IMR-90 (cell line): ENCODE measurements at regions not wholly inside any gene's neighbourhood (a gene's known extent, or its start where the extent isn't known, plus 50 kb on each side); places are given as distances from the start of the nearest gene placed in this dataset.

Experiments
- ATAC-seq: fragments of 200-7000 bp; cut with Tn5 transposase; 2 replicates; pipeline ENCODE4 v1.9.1; 2020; ENCODE audit warnings: low read depth, mild to moderate bottlenecking, moderate library complexity
- BruUV-seq: library from RNA; stranded (reverse); fragments of 400-500 nt; replicated peaks from 2 replicates; lab custom pipeline; 2021; lab: Mats Ljungman, UMichigan
- CTCF ChIA-PET: fragments of 300-600 bp; formaldehyde crosslinking; extraction: SDS; loops from one replicate; lab custom pipeline; 2021; ENCODE audit warnings: antibody characterized with exemption; lab: Yijun Ruan, JAX
- POLR2A ChIA-PET: fragments of 300-600 bp; sonication (Branson Sonifier 250); formaldehyde crosslinking; loops from one replicate; lab custom pipeline; 2022; ENCODE audit warnings: antibody characterized with exemption; ENCODE audit not compliant: unreplicated experiment; lab: Charles Lee
- DNase-seq: peaks from one replicate; pipeline ENCODE4 v3.0.0; 2013
- H2AFZ ChIP-seq: replicated peaks from 2 replicates; pipeline ENCODE3; 2013; ENCODE audit warnings: low read length, mild to moderate bottlenecking; ENCODE audit not compliant: poor library complexity
- H2AK5ac ChIP-seq: 2 replicates; pipeline ENCODE4 v1.6.1; 2013; ENCODE audit warnings: low read depth, low read length, inconsistent platforms
- H2AK9ac ChIP-seq: replicated peaks from 2 replicates; pipeline ENCODE3; 2013; ENCODE audit warnings: mild to moderate bottlenecking, low read depth, low read length, moderate library complexity; ENCODE audit not compliant: poor library complexity
- H2BK120ac ChIP-seq: 2 replicates; pipeline ENCODE4 v1.6.1; 2013; ENCODE audit warnings: low read depth, low read length, inconsistent platforms
- H2BK15ac ChIP-seq: 3 replicates; pipeline ENCODE4 v1.6.1; 2013; ENCODE audit warnings: low read depth, low read length, inconsistent platforms
- H2BK20ac ChIP-seq: 2 replicates; pipeline ENCODE4 v1.6.1; 2013; ENCODE audit warnings: low read depth, mild to moderate bottlenecking, inconsistent platforms, low read length, moderate library complexity
- H2BK5ac ChIP-seq: 2 replicates; pipeline ENCODE4 v1.6.1; 2013; ENCODE audit warnings: mild to moderate bottlenecking, low read depth, low read length, inconsistent platforms; ENCODE audit not compliant: poor library complexity, severe bottlenecking
- H3K14ac ChIP-seq: replicated peaks from 2 replicates; pipeline ENCODE4 v1.6.1; 2013; ENCODE audit warnings: low read depth, low read length, inconsistent platforms
- H3K18ac ChIP-seq: 2 replicates; pipeline ENCODE4 v1.6.1; 2013; ENCODE audit warnings: low read depth, low read length, control low read depth
- H3K23ac ChIP-seq: 2 replicates; pipeline ENCODE4 v1.6.1; 2013; ENCODE audit warnings: low read depth, low read length, inconsistent platforms
- H3K27ac ChIP-seq: 2 replicates; pipeline ENCODE4 v1.5.1; 2013; ENCODE audit warnings: mild to moderate bottlenecking, control low read depth, low read length; ENCODE audit not compliant: insufficient read depth
- H3K27me3 ChIP-seq: 2 replicates; pipeline ENCODE4 v1.6.1; 2013; ENCODE audit warnings: low read length; ENCODE audit not compliant: control insufficient read depth, insufficient read depth
- H3K36me3 ChIP-seq: 2 replicates; pipeline ENCODE4 v1.6.1; 2013; ENCODE audit warnings: low read length, mixed read lengths; ENCODE audit not compliant: control insufficient read depth, insufficient read depth
- H3K4ac ChIP-seq: 2 replicates; pipeline ENCODE4 v1.6.1; 2013; ENCODE audit warnings: low read depth, low read length, inconsistent platforms
- H3K4me1 ChIP-seq: 2 replicates; pipeline ENCODE4 v1.6.1; 2013; ENCODE audit warnings: low read length, mixed read lengths; ENCODE audit not compliant: control insufficient read depth, insufficient read depth
- H3K4me2 ChIP-seq: 2 replicates; pipeline ENCODE4 v1.6.1; 2013; ENCODE audit warnings: low read depth, mild to moderate bottlenecking, control low read depth, low read length, moderate library complexity
- H3K4me3 ChIP-seq: 2 replicates; pipeline ENCODE4 v1.5.1; 2013; ENCODE audit warnings: low read depth, mild to moderate bottlenecking, control low read depth, low read length, moderate library complexity; ENCODE audit not compliant: insufficient read depth
- H3K56ac ChIP-seq: 2 replicates; pipeline ENCODE4 v1.6.1; 2013; ENCODE audit warnings: low read length, inconsistent platforms; ENCODE audit not compliant: insufficient read depth; ENCODE audit errors: extremely low read depth
- H3K79me1 ChIP-seq, 2 experiments: 2 replicates each; pipeline ENCODE4 v1.6.1; 2013; ENCODE audit warnings: low read length in 2 of 2, inconsistent platforms in 1 of 2, low read depth in 1 of 2
- H3K9ac ChIP-seq: 2 replicates; pipeline ENCODE4 v1.6.1; 2013; ENCODE audit warnings: low read depth, low read length, control low read depth
- H3K9me1 ChIP-seq: 2 replicates; pipeline ENCODE4 v1.6.1; 2013; ENCODE audit warnings: low read length, inconsistent platforms; ENCODE audit not compliant: insufficient read depth
- H3K9me3 ChIP-seq: 2 replicates; pipeline ENCODE4 v1.6.1; 2013; ENCODE audit warnings: low read length; ENCODE audit not compliant: control insufficient read depth, insufficient read depth
- H4K20me1 ChIP-seq: 2 replicates; pipeline ENCODE4 v1.6.1; 2013; ENCODE audit warnings: low read length, inconsistent platforms; ENCODE audit not compliant: insufficient read depth
- H4K5ac ChIP-seq: 2 replicates; pipeline ENCODE4 v1.6.1; 2013; ENCODE audit warnings: mild to moderate bottlenecking, low read depth, low read length, control low read depth
- H4K8ac ChIP-seq, 2 experiments: 2 replicates each; pipeline ENCODE4 v1.6.1; 2013; ENCODE audit warnings: low read depth in 2 of 2, low read length in 2 of 2, control low read depth in 1 of 2, inconsistent platforms in 1 of 2
- H4K91ac ChIP-seq: 2 replicates; pipeline ENCODE4 v1.6.1; 2013; ENCODE audit warnings: low read depth, low read length, inconsistent platforms; ENCODE audit not compliant: insufficient read depth
- BHLHE40 ChIP-seq: fragments of 150-350 bp; IDR thresholded peaks from 2 replicates; pipeline ENCODE4 v1.6.1; 2016; ENCODE audit warnings: mild to moderate bottlenecking, low read depth, low read length
- CEBPB ChIP-seq: IDR thresholded peaks from 2 replicates; pipeline ENCODE4 v1.6.1; 2012; ENCODE audit warnings: low read depth, low read length, improper control_type of control experiment
- FOS ChIP-seq: fragments of 150-350 bp; IDR thresholded peaks from 2 replicates; pipeline ENCODE4 v1.6.1; 2016; ENCODE audit warnings: low read depth, low read length
- POLR2A ChIP-seq: IDR thresholded peaks from 2 replicates; pipeline ENCODE4 v1.6.1; 2012; ENCODE audit warnings: mild to moderate bottlenecking, low read depth, low read length
- RAD21 ChIP-seq: IDR thresholded peaks from 2 replicates; pipeline ENCODE4 v1.6.1; 2012; ENCODE audit warnings: low read length, improper control_type of control experiment
- RFX5 ChIP-seq: IDR thresholded peaks from 2 replicates; pipeline ENCODE4 v1.8.0; 2012; ENCODE audit warnings: low read depth, mild to moderate bottlenecking, low read length, moderate library complexity
- SMC3 ChIP-seq: fragments of 150-350 bp; IDR thresholded peaks from 2 replicates; pipeline ENCODE4 v1.6.1; 2016; ENCODE audit warnings: low read depth, mild to moderate bottlenecking, antibody characterized with exemption, low read length, moderate library complexity
- WGBS, 2 experiments: methylation state at CpG; one replicate each; pipeline versions ENCODE4 v1.1.5 to v1.1.7; 2013; ENCODE audit warnings: missing lambda C conversion rate in 2 of 2; ENCODE audit not compliant: insufficient read length in 1 of 2; ENCODE audit errors: extremely low coverage in 2 of 2; 5-methylcytosine and 5-hydroxymethylcytosine counted together
- dilution Hi-C: fragments of 300-500 bp; cut with HindIII; formaldehyde crosslinking; loops from one replicate; pipeline ENCODE4 v1.14.3; 2018; ENCODE audit warnings: low sequenced_read_pairs; ENCODE audit not compliant: unreplicated experiment
- in situ Hi-C: fragments of 300-500 bp; cut with MboI; formaldehyde crosslinking; loops from 3 replicates; pipeline ENCODE4 v1.14.3; 2019; ENCODE audit warnings: low sequenced_read_pairs, inconsistent platforms, mixed read lengths
- intact Hi-C: fragments of 100-400 bp; cut with micrococcal nuclease; formaldehyde crosslinking; loops from 2 replicates; pipeline ENCODE4 v1.10.0; 2022
- TF ChIP-seq, protein P1 (sequence below): conservative IDR thresholded peaks from 2 replicates; pipeline ENCODE4 v1.5.1; 2012; ENCODE audit warnings: mild to moderate bottlenecking, low read depth, low read length, improper control_type of control experiment
- TF ChIP-seq, protein P2 (sequence below): fragments of 150-350 bp; IDR thresholded peaks from 2 replicates; pipeline ENCODE4 v1.6.1; 2016; ENCODE audit warnings: low read depth, mild to moderate bottlenecking, low read length, moderate library complexity, borderline replicate concordance
- TF ChIP-seq, protein P3 (sequence below): fragments of 150-350 bp; IDR thresholded peaks from 2 replicates; pipeline ENCODE4 v1.6.1; 2017; ENCODE audit warnings: mild to moderate bottlenecking, antibody characterized with exemption, low read length, low read depth

DNA sequence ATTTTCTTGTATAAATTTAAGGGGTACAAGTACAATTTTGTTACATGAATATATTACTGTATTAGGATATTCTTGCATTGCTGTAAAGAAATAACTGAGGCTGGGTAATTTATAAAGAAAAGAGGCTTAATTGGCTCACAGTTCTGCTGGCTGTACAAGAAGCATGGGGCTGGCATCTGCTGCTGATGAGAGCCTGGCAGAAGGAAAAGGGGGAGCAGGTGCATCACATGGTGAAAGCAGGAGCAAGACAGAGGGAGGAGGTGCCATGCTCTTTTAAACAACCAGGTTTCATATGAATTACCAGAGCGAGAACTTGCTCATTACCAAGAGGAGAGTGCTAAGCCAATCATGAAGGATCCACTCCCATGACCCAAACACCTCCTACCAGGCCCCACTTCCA is 399.5 kb upstream of the RAB6C start:
- ChIA-PET CTCF (no interaction called here), POLR2A (no interaction called here)
- H3K27ac ChIP-seq, result no peak overlapping the region
- H4K8ac ChIP-seq, result no peak overlapping the region
- no peak overlapping the region for H2BK20ac ChIP-seq
- no peaks in the 10 kb centered on the region for H3K36me3 ChIP-seq
- H3K56ac ChIP-seq, result no peak overlapping the region
- no peak overlapping the region for H3K23ac ChIP-seq
- in situ Hi-C loops (no loop called here), intact Hi-C loops (no loop called here), dilution Hi-C loops (no loop called here)
- no peak for ATAC-seq
- no peak overlapping the region for H3K4me3 ChIP-seq
- H3K9me1 ChIP-seq, result no peaks in the 10 kb centered on the region
- no peak overlapping the region for H2BK15ac ChIP-seq
- H4K20me1 ChIP-seq, result no peaks in the 10 kb centered on the region
- H4K5ac ChIP-seq, result no peak overlapping the region
- no peak overlapping the region for H3K4me2 ChIP-seq
- no peak overlapping the region for H3K18ac ChIP-seq
- H3K79me1 ChIP-seq, result no peaks in the 10 kb centered on the region
- TF ChIP-seq RAD21 (no peak), SMC3 (no peak), CEBPB (no peak), BHLHE40 (no peak), FOS (no peak), RFX5 (no peak), POLR2A (no peak)
- TF ChIP-seq, protein P1, sequence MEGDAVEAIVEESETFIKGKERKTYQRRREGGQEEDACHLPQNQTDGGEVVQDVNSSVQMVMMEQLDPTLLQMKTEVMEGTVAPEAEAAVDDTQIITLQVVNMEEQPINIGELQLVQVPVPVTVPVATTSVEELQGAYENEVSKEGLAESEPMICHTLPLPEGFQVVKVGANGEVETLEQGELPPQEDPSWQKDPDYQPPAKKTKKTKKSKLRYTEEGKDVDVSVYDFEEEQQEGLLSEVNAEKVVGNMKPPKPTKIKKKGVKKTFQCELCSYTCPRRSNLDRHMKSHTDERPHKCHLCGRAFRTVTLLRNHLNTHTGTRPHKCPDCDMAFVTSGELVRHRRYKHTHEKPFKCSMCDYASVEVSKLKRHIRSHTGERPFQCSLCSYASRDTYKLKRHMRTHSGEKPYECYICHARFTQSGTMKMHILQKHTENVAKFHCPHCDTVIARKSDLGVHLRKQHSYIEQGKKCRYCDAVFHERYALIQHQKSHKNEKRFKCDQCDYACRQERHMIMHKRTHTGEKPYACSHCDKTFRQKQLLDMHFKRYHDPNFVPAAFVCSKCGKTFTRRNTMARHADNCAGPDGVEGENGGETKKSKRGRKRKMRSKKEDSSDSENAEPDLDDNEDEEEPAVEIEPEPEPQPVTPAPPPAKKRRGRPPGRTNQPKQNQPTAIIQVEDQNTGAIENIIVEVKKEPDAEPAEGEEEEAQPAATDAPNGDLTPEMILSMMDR, result no peak
- TF ChIP-seq, protein P2, sequence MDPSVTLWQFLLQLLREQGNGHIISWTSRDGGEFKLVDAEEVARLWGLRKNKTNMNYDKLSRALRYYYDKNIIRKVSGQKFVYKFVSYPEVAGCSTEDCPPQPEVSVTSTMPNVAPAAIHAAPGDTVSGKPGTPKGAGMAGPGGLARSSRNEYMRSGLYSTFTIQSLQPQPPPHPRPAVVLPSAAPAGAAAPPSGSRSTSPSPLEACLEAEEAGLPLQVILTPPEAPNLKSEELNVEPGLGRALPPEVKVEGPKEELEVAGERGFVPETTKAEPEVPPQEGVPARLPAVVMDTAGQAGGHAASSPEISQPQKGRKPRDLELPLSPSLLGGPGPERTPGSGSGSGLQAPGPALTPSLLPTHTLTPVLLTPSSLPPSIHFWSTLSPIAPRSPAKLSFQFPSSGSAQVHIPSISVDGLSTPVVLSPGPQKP, result no peak
- TF ChIP-seq, protein P3, sequence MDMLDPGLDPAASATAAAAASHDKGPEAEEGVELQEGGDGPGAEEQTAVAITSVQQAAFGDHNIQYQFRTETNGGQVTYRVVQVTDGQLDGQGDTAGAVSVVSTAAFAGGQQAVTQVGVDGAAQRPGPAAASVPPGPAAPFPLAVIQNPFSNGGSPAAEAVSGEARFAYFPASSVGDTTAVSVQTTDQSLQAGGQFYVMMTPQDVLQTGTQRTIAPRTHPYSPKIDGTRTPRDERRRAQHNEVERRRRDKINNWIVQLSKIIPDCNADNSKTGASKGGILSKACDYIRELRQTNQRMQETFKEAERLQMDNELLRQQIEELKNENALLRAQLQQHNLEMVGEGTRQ, result no peak
- H4K91ac ChIP-seq, result no peak overlapping the region
- H2AFZ ChIP-seq, result no peak overlapping the region
- no peaks in the 10 kb centered on the region for H3K27me3 ChIP-seq
- DNase-seq, result no peak
- peaks cover 3% of the 10 kb centered on the region; the same call in 1 of the 2 replicates for H3K9me3 ChIP-seq
- no peak overlapping the region for H2BK5ac ChIP-seq
- H2AK9ac ChIP-seq, result no peak overlapping the region
- H3K14ac ChIP-seq, result no peak overlapping the region
- no TSS peak for BruUV-seq
- H3K4ac ChIP-seq, result no peak overlapping the region
- H2BK120ac ChIP-seq, result no peak overlapping the region
- no peak overlapping the region for H2AK5ac ChIP-seq
- no peaks in the 10 kb centered on the region for H3K4me1 ChIP-seq
- no CpG with 5 or more reads among the region's 1 CpG for WGBS, 2 experiments
- no peak overlapping the region for H3K9ac ChIP-seq
